Endothelial cell of umbilical vein (primary cell): ENCODE measurements at regions not wholly inside any gene's neighbourhood (a gene's known extent, or its start where the extent isn't known, plus 50 kb on each side); places are given as distances from the start of the nearest gene placed in this dataset.

Source experiments
- BruUV-seq: library from RNA; stranded (reverse); fragments of 400-500 nt; replicated peaks from 2 replicates; lab custom pipeline; 2021; lab: Mats Ljungman, UMichigan
- CTCF ChIA-PET: fragments of 300-600, 350-600 bp; sonication (Branson Sonifier 250); formaldehyde crosslinking; loops from one replicate; lab custom pipeline; 2021; ENCODE audit warnings: antibody characterized with exemption, inconsistent platforms; lab: Charles Lee
- POLR2A ChIA-PET: fragments of 300-600, 350-600 bp; sonication (Branson Sonifier 250); formaldehyde crosslinking; loops from one replicate; lab custom pipeline; 2021; ENCODE audit warnings: antibody characterized with exemption, inconsistent platforms; lab: Charles Lee
- DNase-seq: peaks from one replicate; pipeline ENCODE4 v3.0.0-alpha.2; 2011; ENCODE audit warnings: low read depth, low spot score
- FAIRE-seq: peaks from 2 replicates; lab custom pipeline; 2011; peaks lifted over from hg19 to GRCh38; lab: Jason Lieb, UNC
- H2AFZ ChIP-seq: 2 replicates; pipeline ENCODE4 v1.6.0; 2012; ENCODE audit warnings: low read depth, low read length, control low read depth, inconsistent platforms
- H3K27ac ChIP-seq: 2 replicates; pipeline ENCODE4 v1.5.1; 2011; ENCODE audit warnings: low read depth, mild to moderate bottlenecking, control low read depth, low read length, moderate library complexity; ENCODE audit not compliant: insufficient read depth
- H3K27me3 ChIP-seq, 2 experiments: 2 replicates each; pipeline versions ENCODE4 v1.6.0 to v1.6.1; 2011; ENCODE audit warnings: low read length in 2 of 2, mixed read lengths in 1 of 2; ENCODE audit not compliant: control insufficient read depth in 2 of 2, insufficient read depth in 2 of 2
- H3K36me3 ChIP-seq, 2 experiments: 2 replicates in 1 of 2; 3 replicates in 1 of 2; pipeline ENCODE4 v1.5.1; 2011; ENCODE audit warnings: low read length in 2 of 2, mild to moderate bottlenecking in 1 of 2, moderate library complexity in 1 of 2; ENCODE audit not compliant: control insufficient read depth in 2 of 2, insufficient read depth in 2 of 2; ENCODE audit errors: extremely low read depth in 1 of 2
- H3K4me1 ChIP-seq: 3 replicates; pipeline ENCODE4 v1.5.1; 2011; ENCODE audit warnings: mild to moderate bottlenecking, low read length; ENCODE audit not compliant: control insufficient read depth, insufficient read depth; ENCODE audit errors: extremely low read depth
- H3K4me2 ChIP-seq: 2 replicates; pipeline ENCODE4 v1.6.1; 2011; ENCODE audit warnings: low read length, control low read depth, mixed read lengths; ENCODE audit not compliant: insufficient read depth
- H3K4me3 ChIP-seq, 3 experiments: fragments of 200-600 bp in 1 of 3; sonication (generic), shearing (Covaris generic) in 1 of 3; replicated peaks in 1 of 3; 2 replicates each; pipeline ENCODE4 v1.5.1; 2011 to 2016; ENCODE audit warnings: control low read depth in 3 of 3, low read length in 3 of 3, mild to moderate bottlenecking in 2 of 3, inconsistent platforms in 1 of 3, low read depth in 1 of 3, moderate library complexity in 1 of 3; ENCODE audit not compliant: insufficient read depth in 1 of 3
- H3K79me2 ChIP-seq: 2 replicates; pipeline ENCODE4 v1.6.0; 2012; ENCODE audit warnings: low read length, inconsistent platforms; ENCODE audit not compliant: control insufficient read depth, insufficient read depth
- H3K9ac ChIP-seq: replicated peaks from 2 replicates; pipeline ENCODE3; 2011; ENCODE audit warnings: low read length, control low read depth; ENCODE audit not compliant: insufficient read depth; ENCODE audit errors: extremely low read depth
- H3K9me1 ChIP-seq: replicated peaks from 3 replicates; pipeline ENCODE4 v1.6.0; 2011; ENCODE audit warnings: mild to moderate bottlenecking, low read length; ENCODE audit not compliant: control insufficient read depth, insufficient read depth; ENCODE audit errors: extremely low read depth
- H3K9me3 ChIP-seq: replicated peaks from 2 replicates; pipeline ENCODE4 v1.5.1; 2012; ENCODE audit warnings: low read length, inconsistent platforms; ENCODE audit not compliant: control insufficient read depth, insufficient read depth
- H4K20me1 ChIP-seq: replicated peaks from 2 replicates; pipeline ENCODE3; 2011; ENCODE audit warnings: mild to moderate bottlenecking, low read length; ENCODE audit not compliant: control insufficient read depth, insufficient read depth; ENCODE audit errors: extremely low read depth
- CTCF ChIP-seq, 2 donors: IDR thresholded peaks; 1 replicate in 1 of 2; 2 replicates in 1 of 2; pipeline ENCODE4 v1.5.1; 2011; ENCODE audit warnings: low read length in 2 of 2, mild to moderate bottlenecking in 2 of 2, moderate library complexity in 2 of 2, control low read depth in 1 of 2, inconsistent platforms in 1 of 2, low read depth in 1 of 2; ENCODE audit not compliant: insufficient read depth in 1 of 2; ENCODE audit errors: extremely low read depth in 1 of 2
- EZH2 ChIP-seq: IDR thresholded peaks from 2 replicates; pipeline ENCODE4 v1.6.1; 2012; ENCODE audit warnings: borderline replicate concordance, low read depth, mild to moderate bottlenecking, moderate library complexity, low read length, inconsistent platforms; ENCODE audit not compliant: severe bottlenecking
- FOS ChIP-seq: IDR thresholded peaks from 2 replicates; pipeline ENCODE4 v1.6.1; 2011; ENCODE audit warnings: mild to moderate bottlenecking, low read length, moderate library complexity, borderline replicate concordance; ENCODE audit not compliant: insufficient read depth
- GATA2 ChIP-seq: IDR thresholded peaks from 2 replicates; pipeline ENCODE4 v1.7.0; 2011; ENCODE audit warnings: low read depth, mild to moderate bottlenecking, moderate library complexity, mixed read lengths, low read length; ENCODE audit not compliant: insufficient read length, insufficient read depth
- JUN ChIP-seq: IDR thresholded peaks from 2 replicates; pipeline ENCODE4 v1.6.1; 2011; ENCODE audit warnings: borderline replicate concordance, low read depth; ENCODE audit not compliant: insufficient read length, insufficient read depth
- MAX ChIP-seq: IDR thresholded peaks from 2 replicates; pipeline ENCODE4 v1.6.1; 2011; ENCODE audit not compliant: insufficient read depth, insufficient read length
- MYC ChIP-seq: IDR thresholded peaks from one replicate; pipeline ENCODE4 v1.6.1; 2011; ENCODE audit warnings: mild to moderate bottlenecking, low read depth, low read length
- POLR2A ChIP-seq: IDR thresholded peaks from 2 replicates; pipeline ENCODE4 v1.6.1; 2012; ENCODE audit warnings: low read depth, mild to moderate bottlenecking, control low read depth, low read length
- POLR2AphosphoS5 ChIP-seq: IDR thresholded peaks from 2 replicates; pipeline ENCODE4 v1.6.1; 2012; ENCODE audit warnings: low read depth, mild to moderate bottlenecking, control low read depth, low read length, moderate library complexity; ENCODE audit not compliant: insufficient read depth
- dilution Hi-C: fragments of 300-500 bp; cut with MboI; formaldehyde crosslinking; loops from one replicate; pipeline ENCODE4 v1.15.0; 2019; ENCODE audit warnings: low sequenced_read_pairs; ENCODE audit not compliant: extremely low pct_ligation_motif_present
- intact Hi-C: fragments of 100-400 bp; cut with micrococcal nuclease; formaldehyde crosslinking; loops from one replicate; pipeline ENCODE4 v1.10.0; 2022

- ChIA-PET CTCF (interaction anchor here (1.1 to 2.4 kb wide), 2 partner anchors 8 to 191 kb away, joined by 3 to 17 read pairs; no protein-coding TSS in a partner anchor), POLR2A (no interaction called here)
- Histone ChIP-seq H3K36me3 (no peaks in the 10 kb centered on the region), H4K20me1 (no peaks in the 10 kb centered on the region), H3K27me3 (peaks cover 0 to 2% of the 10 kb centered on the region in 2 experiments), H3K4me1 (no peaks in the 10 kb centered on the region), H3K9me3 (no peaks in the 10 kb centered on the region), H3K79me2 (no peaks in the 10 kb centered on the region), H3K9ac (no peak overlapping the region), H2AFZ (no peak overlapping the region), H3K4me2 (no peak overlapping the region), H3K9me1 (no peaks in the 10 kb centered on the region), H3K27ac (no peak overlapping the region), H3K4me3 (no peak overlapping the region)
- TF ChIP-seq FOS (no peak), CTCF (IDR thresholded peaks at IDR 0.05; ENCODE audit: extremely low read depth in 1 of 2, insufficient read depth in 1 of 2, low read depth in 1 of 2, low read length in 2 of 2) (no peak), JUN (no peak)
- dilution Hi-C loops (loop anchor here (25.0 kb wide), 1 partner anchor 399 kb away; no protein-coding TSS in a partner anchor), intact Hi-C loops (no loop called here)
- DNase-seq (no peak), FAIRE-seq (no peak)
- no TSS peak for BruUV-seq
Measured at GRCh38 chr3:17836092-17836491, 93.7 kb upstream of the TBC1D5 start.

- H3K79me2 ChIP-seq = no peaks in the 10 kb centered on the region
- H2AFZ ChIP-seq = no peak overlapping the region
- no peaks in the 10 kb centered on the region for H4K20me1 ChIP-seq
- no peaks in the 10 kb centered on the region for H3K36me3 ChIP-seq
- no peaks in the 10 kb centered on the region for H3K9me1 ChIP-seq
- H3K9ac ChIP-seq = no peak overlapping the region
- no peak overlapping the region for H3K4me3 ChIP-seq
- no TSS peak for BruUV-seq
- ChIA-PET CTCF (interaction anchor here (0.7 to 1.6 kb wide), 2 partner anchors 7 to 189 kb away, joined by 3 to 12 read pairs; no protein-coding TSS in a partner anchor), POLR2A (no interaction called here)
- no peak for FAIRE-seq
- no peak overlapping the region for H3K4me2 ChIP-seq
- dilution Hi-C loops (loop anchor here (25.0 kb wide), 1 partner anchor 397 kb away; no protein-coding TSS in a partner anchor), intact Hi-C loops (no loop called here)
- no peak overlapping the region for H3K27ac ChIP-seq
- H3K4me1 ChIP-seq = no peaks in the 10 kb centered on the region
- no peaks in the 10 kb centered on the region for H3K9me3 ChIP-seq
- peaks cover 0 to 2% of the 10 kb centered on the region in 2 experiments for H3K27me3 ChIP-seq
- TF ChIP-seq CTCF (IDR thresholded peaks at IDR 0.05; ENCODE audit: extremely low read depth in 1 of 2, insufficient read depth in 1 of 2, low read depth in 1 of 2, low read length in 2 of 2) (no peak), JUN (no peak), POLR2AphosphoS5 (no peak), MYC (no peak), POLR2A (no peak), GATA2 (no peak), MAX (no peak), EZH2 (no peak), FOS (no peak)
- DNase-seq = no peak
Measured at GRCh38 chr3:17833786-17834559, 91.5 kb upstream of the TBC1D5 start.
